Stimulated activated CD8-positive, alpha-beta memory T cell treated with anti-CD3 and anti-CD28 coated beads, Interleukin-12 subunit alpha, Interleukin-12 subunit beta, amount 100 ng/mL, for 4 hours (primary cell): ENCODE measurements at regions not wholly inside any gene's neighbourhood (a gene's known extent, or its start where the extent isn't known, plus 50 kb on each side); places are given as distances from the start of the nearest gene placed in this dataset.

Experiments
- DNase-seq: peaks from one replicate; pipeline ENCODE4 v3.0.0-alpha.2; 2020; ENCODE audit warnings: low read depth

- no peak for DNase-seq
These were observed 334.3 kb upstream of the GATB start for GRCh38 chr4:152094970-152095700.

GRCh38 chr4:152091405-152091804 is 330.6 kb upstream of the GATB start:
- no peak for DNase-seq

GRCh38 chr4:152090543-152090942 is 329.7 kb upstream of the GATB start:
- DNase-seq = no peak

- DNase-seq = no peak
These were observed 328.8 kb upstream of the GATB start for GRCh38 chr4:152089584-152089983.

- DNase-seq = no peak
These were observed 326.5 kb upstream of the GATB start for GRCh38 chr4:152087335-152087734.

- no peak for DNase-seq
These were observed 324.9 kb upstream of the GATB start for GRCh38 chr4:152085657-152086056.

- no peak for DNase-seq
These were observed 322.5 kb upstream of the GATB start for GRCh38 chr4:152083338-152083737.

- no peak for DNase-seq
These were observed 320.2 kb upstream of the GATB start for GRCh38 chr4:152081024-152081423.

- DNase-seq = no peak
These were observed 318.9 kb upstream of the GATB start for GRCh38 chr4:152079543-152080293.

- DNase-seq = no peak
These were observed 318.3 kb upstream of the GATB start for GRCh38 chr4:152079079-152079478.

- DNase-seq = no peak
These were observed 316.8 kb upstream of the GATB start for GRCh38 chr4:152077582-152077981.

- no peak for DNase-seq
These were observed 314.6 kb upstream of the GATB start for GRCh38 chr4:152075253-152075928.

GRCh38 chr4:152074573-152074972 is 313.8 kb upstream of the GATB start:
- DNase-seq = no peak

- DNase-seq = no peak
These were observed 313.3 kb upstream of the GATB start for GRCh38 chr4:152074088-152074437.

GRCh38 chr4:152073351-152074087 is 312.7 kb upstream of the GATB start:
- no peak for DNase-seq

- DNase-seq = no peak
These were observed 312.1 kb upstream of the GATB start for GRCh38 chr4:152072906-152073305.

GRCh38 chr4:152072001-152072485 is 311.2 kb upstream of the GATB start:
- no peak for DNase-seq

GRCh38 chr4:152070854-152071253 is 310.0 kb upstream of the GATB start:
- no peak for DNase-seq

GRCh38 chr4:152068866-152069265 is 308.1 kb upstream of the GATB start:
- DNase-seq = no peak

GRCh38 chr4:152065545-152065944 is 304.7 kb upstream of the GATB start:
- no peak for DNase-seq

GRCh38 chr4:152064753-152065152 is 303.9 kb upstream of the GATB start:
- DNase-seq = no peak

GRCh38 chr4:152064282-152064681 is 303.5 kb upstream of the GATB start:
- DNase-seq = no peak
